Erythroblast (primary cell): ENCODE measurements at regions not wholly inside any gene's neighbourhood (a gene's known extent, or its start where the extent isn't known, plus 50 kb on each side); places are given as distances from the start of the nearest gene placed in this dataset.

Source experiments
- DNase-seq, 2 experiments: peaks; one replicate each; lab custom pipeline; 2025; lab: John Stamatoyannopoulos, UW
- GATA1 ChIP-seq: IDR thresholded peaks from 2 replicates; pipeline ENCODE4 v1.6.1; 2011; ENCODE audit warnings: low read depth, mild to moderate bottlenecking, control low read depth, low read length, moderate library complexity
- POLR2A ChIP-seq: IDR thresholded peaks from 2 replicates; pipeline ENCODE4 v1.6.1; 2011; ENCODE audit warnings: mild to moderate bottlenecking, low read length

DNA sequence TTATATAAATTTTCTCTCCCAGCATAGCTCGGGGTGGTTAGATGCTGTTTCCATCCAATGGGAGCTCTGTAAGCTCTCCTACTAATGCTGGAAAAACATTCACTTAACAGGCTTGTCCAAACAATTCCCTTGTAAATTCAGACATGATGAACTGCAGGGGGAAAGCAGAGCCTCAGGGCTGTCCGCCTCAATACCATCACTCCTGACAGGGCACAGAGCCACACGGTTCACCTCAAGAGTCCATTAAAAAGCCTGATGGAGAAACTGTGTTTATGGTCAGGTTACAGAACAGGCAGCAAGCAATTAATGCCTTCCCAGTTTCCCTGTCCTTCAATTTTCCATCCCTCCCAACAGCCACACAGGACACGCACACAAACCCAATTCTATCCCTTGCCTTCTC lies 171.0 kb downstream of the BRINP2 start:
- TF ChIP-seq GATA1, result no peak
- no peak for TF ChIP-seq POLR2A
- DNase-seq, result no peak

DNA sequence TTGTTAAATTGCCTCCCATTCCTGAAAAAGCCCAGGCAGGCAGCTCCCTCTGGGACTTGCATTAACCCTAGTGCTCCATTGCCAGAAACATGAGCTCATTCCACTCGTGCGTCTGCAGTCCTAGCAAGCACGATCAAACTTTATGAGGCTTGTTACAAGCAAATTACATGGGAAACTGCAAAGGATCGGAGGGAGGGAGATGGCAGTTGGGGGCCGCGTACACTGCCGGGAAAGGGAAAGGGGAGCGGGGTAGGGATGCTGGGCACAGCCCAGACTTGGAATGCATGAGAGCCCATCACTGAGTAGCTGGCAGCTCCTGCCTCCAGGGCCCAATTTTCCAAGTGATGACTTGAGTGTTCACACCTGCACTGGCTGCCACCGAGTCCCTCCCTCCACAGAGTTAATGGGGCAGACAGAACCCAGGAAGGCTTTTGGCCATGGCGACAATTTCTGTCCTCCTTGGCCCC lies 169.9 kb downstream of the BRINP2 start:
- TF ChIP-seq GATA1 (no peak), POLR2A (no peak)
- no peak for DNase-seq

DNA sequence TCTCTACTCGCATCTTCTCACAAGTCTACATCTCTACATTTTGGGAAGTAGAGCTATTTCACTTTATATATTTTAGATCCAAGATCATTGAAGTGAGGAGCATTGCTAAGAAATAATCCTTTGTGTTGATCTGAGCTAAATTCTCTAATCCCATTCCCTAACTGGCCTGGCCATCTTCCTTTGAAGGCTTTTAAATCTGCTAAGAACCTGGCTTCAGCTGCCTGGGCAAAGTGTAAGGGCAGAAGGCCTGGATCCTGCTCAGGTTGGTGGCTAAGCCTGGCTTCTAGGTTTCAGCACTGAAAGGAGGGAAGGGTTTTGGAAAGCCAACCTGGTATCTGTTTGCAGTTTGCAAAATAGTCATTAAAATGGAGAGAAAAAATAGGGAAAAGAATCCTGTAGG lies 167.6 kb downstream of the BRINP2 start:
- no peak for TF ChIP-seq GATA1
- no peak for TF ChIP-seq POLR2A
- no peak for DNase-seq

DNA sequence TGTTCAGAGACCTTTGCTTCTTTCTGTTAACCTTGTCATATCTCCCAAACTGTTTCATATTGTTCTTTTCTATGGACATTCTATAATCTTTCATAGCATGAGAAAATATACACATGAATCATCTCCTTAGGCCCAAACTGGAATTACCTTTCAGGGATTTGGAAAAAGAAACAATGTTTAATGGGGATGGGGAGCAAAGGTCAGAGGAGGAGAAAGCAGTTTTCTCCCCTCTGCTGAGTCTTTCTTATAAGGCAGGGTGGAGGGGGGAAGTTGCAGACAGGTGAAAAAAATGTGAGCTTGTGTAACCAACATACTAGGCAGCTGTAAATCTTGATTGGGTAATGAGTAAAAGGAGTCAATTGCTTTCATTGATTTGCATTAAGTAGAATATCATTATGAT lies 164.1 kb downstream of the BRINP2 start:
- TF ChIP-seq GATA1, result no peak
- no peak for TF ChIP-seq POLR2A
- no peak for DNase-seq

DNA sequence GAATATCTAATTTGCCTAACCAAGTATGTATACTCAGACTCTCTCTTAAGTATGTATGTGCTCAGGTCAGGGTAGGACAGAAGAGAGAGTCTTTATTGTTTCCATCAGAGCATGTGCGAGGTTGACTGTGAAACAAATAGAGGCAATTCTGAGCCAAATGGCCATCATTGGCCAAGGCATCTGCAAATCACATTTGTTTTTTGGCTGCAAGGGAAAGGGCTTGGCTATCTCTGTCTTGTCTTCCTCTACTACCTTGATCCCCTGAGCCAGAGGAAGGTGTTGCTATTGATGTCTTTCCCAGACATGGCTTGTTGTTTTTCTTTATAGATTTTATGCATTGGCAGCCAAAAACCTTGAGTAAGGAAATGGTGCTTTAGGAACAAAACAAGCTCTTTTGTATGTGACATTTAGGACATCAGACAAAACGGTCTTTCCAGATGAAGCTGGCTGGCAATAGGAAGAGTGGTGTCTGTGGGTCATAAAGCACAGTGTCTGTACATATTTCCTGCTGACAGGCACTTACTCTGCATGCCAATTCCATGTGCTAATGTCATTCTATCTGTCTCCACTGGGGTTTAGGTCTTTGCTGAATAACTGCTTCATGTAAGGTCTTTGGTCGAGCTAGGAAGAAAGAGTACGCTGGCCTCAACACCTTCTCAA lies 163.3 kb downstream of the BRINP2 start:
- no peak for DNase-seq
- TF ChIP-seq POLR2A (no peak), GATA1 (no peak)
